ENCODE measurements at regions not wholly inside any gene's neighbourhood (a gene's known extent, or its start where the extent isn't known, plus 50 kb on each side); places are given as distances from the start of the nearest gene placed in this dataset.
"Not testable (repeated sequence)": the region's sequence is repeated elsewhere in the genome, so short reads cannot be mapped to it uniquely, and the experiment has no call there.

DNA sequence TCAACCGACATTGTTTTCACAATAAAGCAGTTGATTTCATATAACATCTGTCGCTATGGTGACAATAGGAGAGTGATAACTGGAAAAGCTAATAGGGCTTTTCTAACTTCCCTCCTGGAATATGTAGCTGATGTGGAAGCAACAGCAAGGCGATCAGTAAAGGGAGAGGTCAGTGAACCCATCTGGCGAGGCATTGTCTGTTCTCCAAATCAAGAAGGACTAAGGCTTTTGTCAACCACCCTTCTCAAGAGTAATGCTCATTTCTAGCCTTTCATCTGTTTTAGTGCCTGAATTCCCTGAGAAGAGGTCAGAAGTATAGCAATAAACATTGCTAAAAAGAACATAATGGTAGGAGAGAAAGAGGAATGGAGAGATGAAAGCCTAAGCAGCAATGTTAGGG is 201.3 kb downstream of the AKAP7 start:
- H3K4me3 ChIP-seq (ENCODE audit: low read depth in 2 of 2, low read length in 2 of 2): no peak overlapping the region
- no peak for DNase-seq (ENCODE audit: low read depth, low spot score)
- intact Hi-C loops (cut with micrococcal nuclease; ENCODE audit: unreplicated experiment) (no loop called here), in situ Hi-C loops (cut with HindIII; ENCODE audit: low pct_unique_long_range_greater_than_20kb, low sequenced_read_pairs) (no loop called here)
- peaks cover 2% of the 10 kb centered on the region for H3K27me3 ChIP-seq (ENCODE audit: control insufficient read depth, insufficient read depth, low read length)
- no peak for ATAC-seq
- TF ChIP-seq, protein P1, sequence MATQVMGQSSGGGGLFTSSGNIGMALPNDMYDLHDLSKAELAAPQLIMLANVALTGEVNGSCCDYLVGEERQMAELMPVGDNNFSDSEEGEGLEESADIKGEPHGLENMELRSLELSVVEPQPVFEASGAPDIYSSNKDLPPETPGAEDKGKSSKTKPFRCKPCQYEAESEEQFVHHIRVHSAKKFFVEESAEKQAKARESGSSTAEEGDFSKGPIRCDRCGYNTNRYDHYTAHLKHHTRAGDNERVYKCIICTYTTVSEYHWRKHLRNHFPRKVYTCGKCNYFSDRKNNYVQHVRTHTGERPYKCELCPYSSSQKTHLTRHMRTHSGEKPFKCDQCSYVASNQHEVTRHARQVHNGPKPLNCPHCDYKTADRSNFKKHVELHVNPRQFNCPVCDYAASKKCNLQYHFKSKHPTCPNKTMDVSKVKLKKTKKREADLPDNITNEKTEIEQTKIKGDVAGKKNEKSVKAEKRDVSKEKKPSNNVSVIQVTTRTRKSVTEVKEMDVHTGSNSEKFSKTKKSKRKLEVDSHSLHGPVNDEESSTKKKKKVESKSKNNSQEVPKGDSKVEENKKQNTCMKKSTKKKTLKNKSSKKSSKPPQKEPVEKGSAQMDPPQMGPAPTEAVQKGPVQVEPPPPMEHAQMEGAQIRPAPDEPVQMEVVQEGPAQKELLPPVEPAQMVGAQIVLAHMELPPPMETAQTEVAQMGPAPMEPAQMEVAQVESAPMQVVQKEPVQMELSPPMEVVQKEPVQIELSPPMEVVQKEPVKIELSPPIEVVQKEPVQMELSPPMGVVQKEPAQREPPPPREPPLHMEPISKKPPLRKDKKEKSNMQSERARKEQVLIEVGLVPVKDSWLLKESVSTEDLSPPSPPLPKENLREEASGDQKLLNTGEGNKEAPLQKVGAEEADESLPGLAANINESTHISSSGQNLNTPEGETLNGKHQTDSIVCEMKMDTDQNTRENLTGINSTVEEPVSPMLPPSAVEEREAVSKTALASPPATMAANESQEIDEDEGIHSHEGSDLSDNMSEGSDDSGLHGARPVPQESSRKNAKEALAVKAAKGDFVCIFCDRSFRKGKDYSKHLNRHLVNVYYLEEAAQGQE (IDR thresholded peaks at IDR 0.05; ENCODE audit: insufficient read depth in 1 of 2, low read depth in 2 of 2, low read length in 1 of 2): no peak
- no peak for TF ChIP-seq POLR2AphosphoS5 (IDR thresholded peaks at IDR 0.05; ENCODE audit: low read depth, low read length)
- no peak for TF ChIP-seq TCF7L2 (IDR thresholded peaks at IDR 0.05; ENCODE audit: low read depth, low read length)
- TF ChIP-seq, protein P2, sequence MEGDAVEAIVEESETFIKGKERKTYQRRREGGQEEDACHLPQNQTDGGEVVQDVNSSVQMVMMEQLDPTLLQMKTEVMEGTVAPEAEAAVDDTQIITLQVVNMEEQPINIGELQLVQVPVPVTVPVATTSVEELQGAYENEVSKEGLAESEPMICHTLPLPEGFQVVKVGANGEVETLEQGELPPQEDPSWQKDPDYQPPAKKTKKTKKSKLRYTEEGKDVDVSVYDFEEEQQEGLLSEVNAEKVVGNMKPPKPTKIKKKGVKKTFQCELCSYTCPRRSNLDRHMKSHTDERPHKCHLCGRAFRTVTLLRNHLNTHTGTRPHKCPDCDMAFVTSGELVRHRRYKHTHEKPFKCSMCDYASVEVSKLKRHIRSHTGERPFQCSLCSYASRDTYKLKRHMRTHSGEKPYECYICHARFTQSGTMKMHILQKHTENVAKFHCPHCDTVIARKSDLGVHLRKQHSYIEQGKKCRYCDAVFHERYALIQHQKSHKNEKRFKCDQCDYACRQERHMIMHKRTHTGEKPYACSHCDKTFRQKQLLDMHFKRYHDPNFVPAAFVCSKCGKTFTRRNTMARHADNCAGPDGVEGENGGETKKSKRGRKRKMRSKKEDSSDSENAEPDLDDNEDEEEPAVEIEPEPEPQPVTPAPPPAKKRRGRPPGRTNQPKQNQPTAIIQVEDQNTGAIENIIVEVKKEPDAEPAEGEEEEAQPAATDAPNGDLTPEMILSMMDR (IDR thresholded peaks at IDR 0.05): no peak
- no peak for TF ChIP-seq SIN3A (IDR thresholded peaks at IDR 0.05; ENCODE audit: borderline replicate concordance, insufficient read depth, low read depth, low read length)
- H3K9me3 ChIP-seq (ENCODE audit: control insufficient read depth, insufficient read depth, low read depth, low read length): no peaks in the 10 kb centered on the region
- no TSS peak for BruUV-seq (replicated peaks)
- ChIA-PET POLR2A (no interaction called here), CTCF (no interaction called here)
- no peaks in the 10 kb centered on the region for H3K36me3 ChIP-seq (ENCODE audit: control insufficient read depth, insufficient read depth, low read length)
- H3K4me1 ChIP-seq (ENCODE audit: control insufficient read depth, insufficient read depth, low read length): no peaks in the 10 kb centered on the region
- H3K27ac ChIP-seq (ENCODE audit: low read length): no peak overlapping the region

DNA sequence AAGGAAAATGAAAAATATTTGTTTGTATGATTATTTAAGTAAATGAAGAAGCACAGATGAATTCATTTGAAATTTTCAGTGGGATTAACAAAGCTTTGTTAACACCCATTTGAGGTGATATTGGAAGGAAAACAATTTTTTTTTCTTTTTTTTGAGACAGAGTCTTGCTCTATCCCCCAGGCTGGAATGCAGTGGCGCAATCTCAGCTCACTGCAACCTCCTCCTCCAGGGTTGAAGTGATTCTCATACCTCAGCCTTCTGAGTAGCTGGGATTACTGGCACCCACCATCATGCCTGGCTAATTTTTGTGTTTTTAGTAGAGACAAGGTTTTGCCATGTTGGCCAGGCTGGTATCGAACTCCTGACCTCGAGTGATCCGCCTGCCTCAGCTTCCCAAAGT is 211.6 kb downstream of the AKAP7 start:
- POLR2A ChIA-PET; intact Hi-C loops (cut with micrococcal nuclease; ENCODE audit: unreplicated experiment); H3K27ac ChIP-seq (ENCODE audit: low read length); in situ Hi-C loops (cut with HindIII; ENCODE audit: low pct_unique_long_range_greater_than_20kb, low sequenced_read_pairs); ATAC-seq; H3K27me3 ChIP-seq (ENCODE audit: control insufficient read depth, insufficient read depth, low read length); H3K36me3 ChIP-seq (ENCODE audit: control insufficient read depth, insufficient read depth, low read length); DNase-seq (ENCODE audit: low read depth, low spot score); H3K4me1 ChIP-seq (ENCODE audit: control insufficient read depth, insufficient read depth, low read length); BruUV-seq (replicated peaks); H3K9me3 ChIP-seq (ENCODE audit: control insufficient read depth, insufficient read depth, low read depth, low read length); CTCF ChIA-PET; H3K4me3 ChIP-seq (ENCODE audit: low read depth in 2 of 2, low read length in 2 of 2): not testable (repeated sequence)

DNA sequence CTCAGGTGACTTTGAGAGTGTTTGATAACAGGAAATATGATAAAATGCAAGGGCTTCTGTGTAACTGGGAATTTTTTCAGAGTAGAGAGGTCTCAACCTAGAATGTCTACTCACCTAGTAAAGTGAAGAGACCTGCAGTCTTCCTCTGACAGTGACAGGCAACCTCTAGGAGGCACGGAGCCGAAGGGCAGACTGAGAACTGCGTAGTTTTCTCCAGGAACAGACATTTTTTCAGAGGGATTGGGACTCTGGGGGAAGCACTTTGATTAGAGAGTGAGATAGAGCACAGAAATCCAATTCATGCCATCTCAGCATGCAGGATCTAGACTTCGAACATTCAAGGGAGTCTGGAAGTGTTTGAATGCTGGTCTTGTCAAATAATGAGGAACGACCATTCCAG is 213.3 kb downstream of the AKAP7 start:
- H3K4me1 ChIP-seq (ENCODE audit: control insufficient read depth, insufficient read depth, low read length): no peaks in the 10 kb centered on the region; the same call in 1 of the 2 replicates
- BruUV-seq (replicated peaks): no TSS peak
- no peaks in the 10 kb centered on the region for H3K36me3 ChIP-seq (ENCODE audit: control insufficient read depth, insufficient read depth, low read length)
- DNase-seq (ENCODE audit: low read depth, low spot score) (no peak), ATAC-seq (no peak)
- CTCF ChIA-PET: no interaction called here
- no peak overlapping the region for H3K4me3 ChIP-seq (ENCODE audit: low read depth in 2 of 2, low read length in 2 of 2)
- POLR2A ChIA-PET: no interaction called here
- peaks cover 2% of the 10 kb centered on the region; the same call in 1 of the 2 replicates for H3K27me3 ChIP-seq (ENCODE audit: control insufficient read depth, insufficient read depth, low read length)
- H3K27ac ChIP-seq (ENCODE audit: low read length): no peak overlapping the region
- in situ Hi-C loops (cut with HindIII; ENCODE audit: low pct_unique_long_range_greater_than_20kb, low sequenced_read_pairs) (no loop called here), intact Hi-C loops (cut with micrococcal nuclease; ENCODE audit: unreplicated experiment) (no loop called here)
- no peak for TF ChIP-seq SIN3A (IDR thresholded peaks at IDR 0.05; ENCODE audit: borderline replicate concordance, insufficient read depth, low read depth, low read length)
- TF ChIP-seq, protein P2 (IDR thresholded peaks at IDR 0.05): no peak
- no peak for TF ChIP-seq POLR2AphosphoS5 (IDR thresholded peaks at IDR 0.05; ENCODE audit: low read depth, low read length)
- TF ChIP-seq, protein P1 (IDR thresholded peaks at IDR 0.05; ENCODE audit: insufficient read depth in 1 of 2, low read depth in 2 of 2, low read length in 1 of 2): no peak
- no peak for TF ChIP-seq TCF7L2 (IDR thresholded peaks at IDR 0.05; ENCODE audit: low read depth, low read length)
- H3K9me3 ChIP-seq (ENCODE audit: control insufficient read depth, insufficient read depth, low read depth, low read length): no peaks in the 10 kb centered on the region
